ENCODE measurements at regions not wholly inside any gene's neighbourhood (a gene's known extent, or its start where the extent isn't known, plus 50 kb on each side); places are given as distances from the start of the nearest gene placed in this dataset.

DNA sequence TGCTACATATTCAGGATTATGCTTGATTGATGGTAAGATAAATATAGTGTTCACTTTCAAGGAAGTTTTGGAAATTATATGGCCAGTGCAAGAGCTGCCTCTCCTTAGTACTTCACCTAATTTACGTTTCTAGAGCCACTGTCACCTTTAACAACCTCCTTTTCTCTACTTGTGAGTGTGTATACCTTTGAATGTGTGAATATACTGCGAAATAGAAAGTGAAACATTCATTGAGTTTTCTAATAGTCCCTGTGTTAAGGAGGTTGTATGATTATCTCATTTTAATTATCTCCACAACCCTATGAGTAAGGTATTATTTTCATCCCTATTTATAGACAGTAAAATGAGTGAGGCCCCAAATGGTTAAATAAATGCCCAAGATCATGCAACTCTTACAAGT is 1050.5 kb downstream of the XPNPEP1 start:
- Histone ChIP-seq H3K23me2 (ENCODE audit: insufficient read length, low read depth, low read length, poor library complexity, severe bottlenecking) (no peaks in the 10 kb centered on the region), H2AFZ (ENCODE audit: low read length) (no peak overlapping the region), H4K8ac (replicated peaks; ENCODE audit: insufficient read length, low read depth, low read length) (no peak overlapping the region), H3K14ac (ENCODE audit: insufficient read depth, low read length) (no peak overlapping the region), H2AK5ac (ENCODE audit: insufficient read length, low read length) (no peak overlapping the region), H3K4me1 (ENCODE audit: insufficient read depth, low read length) (no peaks in the 10 kb centered on the region), H4K20me1 (ENCODE audit: control insufficient read depth, insufficient read depth, insufficient read length) (no peaks in the 10 kb centered on the region), H3K9me3 (ENCODE audit: control insufficient read depth, low read depth, low read length) (no peaks in the 10 kb centered on the region), H3K27ac (ENCODE audit: insufficient read length, low read depth, low read length) (no peak overlapping the region), H3K9ac (ENCODE audit: extremely low read depth, insufficient read length, low read length) (no peak overlapping the region), H2BK15ac (ENCODE audit: low read depth, low read length) (no peak overlapping the region), H3K79me2 (ENCODE audit: insufficient read depth, low read length) (no peaks in the 10 kb centered on the region), H2BK120ac (ENCODE audit: low read depth, low read length, poor library complexity, severe bottlenecking) (no peak overlapping the region), H2BK12ac (ENCODE audit: insufficient read length, low read depth, low read length) (no peak overlapping the region), H2BK5ac (ENCODE audit: insufficient read length, low read length) (no peak overlapping the region), H3K4me2 (ENCODE audit: insufficient read depth, insufficient read length, low read length) (no peak overlapping the region), H3K27me3 (ENCODE audit: insufficient read depth, low read length) (no peaks in the 10 kb centered on the region), H4K5ac (ENCODE audit: insufficient read length, low read depth, low read length) (no peak overlapping the region), H3K79me1 (ENCODE audit: insufficient read depth, low read depth, low read length, poor library complexity, severe bottlenecking) (no peaks in the 10 kb centered on the region), H3K4ac (ENCODE audit: low read depth, low read length) (no peak overlapping the region), H4K91ac (ENCODE audit: insufficient read length, low read depth, low read length) (no peak overlapping the region), H3K56ac (ENCODE audit: insufficient read length, low read depth, low read length) (no peak overlapping the region), H3K23ac (ENCODE audit: insufficient read length, low read depth, low read length) (no peak overlapping the region), H2BK20ac (ENCODE audit: low read depth, low read length, poor library complexity, severe bottlenecking) (no peak overlapping the region), H3K18ac (ENCODE audit: insufficient read length, low read depth, low read length) (no peak overlapping the region), H3T11ph (ENCODE audit: low read length) (no peak overlapping the region)
- H3K27me3 Mint-ChIP-seq (ENCODE audit: low read depth) = no peaks in the 10 kb centered on the region
- no peak for DNase-seq
- TF ChIP-seq, protein P1, sequence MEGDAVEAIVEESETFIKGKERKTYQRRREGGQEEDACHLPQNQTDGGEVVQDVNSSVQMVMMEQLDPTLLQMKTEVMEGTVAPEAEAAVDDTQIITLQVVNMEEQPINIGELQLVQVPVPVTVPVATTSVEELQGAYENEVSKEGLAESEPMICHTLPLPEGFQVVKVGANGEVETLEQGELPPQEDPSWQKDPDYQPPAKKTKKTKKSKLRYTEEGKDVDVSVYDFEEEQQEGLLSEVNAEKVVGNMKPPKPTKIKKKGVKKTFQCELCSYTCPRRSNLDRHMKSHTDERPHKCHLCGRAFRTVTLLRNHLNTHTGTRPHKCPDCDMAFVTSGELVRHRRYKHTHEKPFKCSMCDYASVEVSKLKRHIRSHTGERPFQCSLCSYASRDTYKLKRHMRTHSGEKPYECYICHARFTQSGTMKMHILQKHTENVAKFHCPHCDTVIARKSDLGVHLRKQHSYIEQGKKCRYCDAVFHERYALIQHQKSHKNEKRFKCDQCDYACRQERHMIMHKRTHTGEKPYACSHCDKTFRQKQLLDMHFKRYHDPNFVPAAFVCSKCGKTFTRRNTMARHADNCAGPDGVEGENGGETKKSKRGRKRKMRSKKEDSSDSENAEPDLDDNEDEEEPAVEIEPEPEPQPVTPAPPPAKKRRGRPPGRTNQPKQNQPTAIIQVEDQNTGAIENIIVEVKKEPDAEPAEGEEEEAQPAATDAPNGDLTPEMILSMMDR (conservative IDR thresholded peaks at IDR 0.05) = no peak
- no peak overlapping the region for H3K27ac Mint-ChIP-seq
- WGBS (ENCODE audit: extremely low coverage, insufficient read length, low lambda C conversion rate) = no CpG with 5 or more reads among the region's 2 CpGs
- no peaks in the 10 kb centered on the region for H3K36me3 Mint-ChIP-seq (ENCODE audit: insufficient read depth in 1 of 3, low read depth in 3 of 3)
- H3K4me3 Mint-ChIP-seq = no peak overlapping the region
- no peaks in the 10 kb centered on the region for H3K9me3 Mint-ChIP-seq
- H3K4me1 Mint-ChIP-seq = no peaks in the 10 kb centered on the region

Measured in H9 (cell line).